CD4-positive, alpha-beta T cell (primary cell): ENCODE measurements at regions not wholly inside any gene's neighbourhood (a gene's known extent, or its start where the extent isn't known, plus 50 kb on each side); places are given as distances from the start of the nearest gene placed in this dataset.

Experiments used
- ATAC-seq: fragments of 200-7000 bp; cut with Tn5 transposase; one replicate; pipeline ENCODE4 v1.10.0; 2022; ENCODE audit warnings: mild to moderate bottlenecking; ENCODE audit not compliant: poor library complexity
- CTCF ChIA-PET: fragments of 350-600 bp; sonication (Branson Sonifier 250); formaldehyde crosslinking; loops from one replicate; lab custom pipeline; 2021; ENCODE audit warnings: antibody characterized with exemption, inconsistent platforms; lab: Charles Lee
- POLR2A ChIA-PET: fragments of 350-600 bp; sonication (Branson Sonifier 250); formaldehyde crosslinking; loops from one replicate; lab custom pipeline; 2021; ENCODE audit warnings: antibody characterized with exemption, inconsistent platforms; lab: Charles Lee
- DNase-seq, 14 experiments: peaks; one replicate each; pipeline ENCODE4 v3.0.0-alpha.2; 2013 to 2020; ENCODE audit warnings: mixed read lengths in 2 of 14
- H3K27ac ChIP-seq, 2 donors: one replicate each; pipeline versions ENCODE4 v1.5.1 to v1.7.0; 2013; ENCODE audit warnings: low read length in 2 of 2, low read depth in 1 of 2, mild to moderate bottlenecking in 1 of 2
- H3K27me3 ChIP-seq, 2 experiments: 1 replicate in 1 of 2; 2 replicates in 1 of 2; pipeline versions ENCODE4 v1.6.1 to v1.7.0; 2013; ENCODE audit warnings: low read length in 2 of 2, control low read depth in 1 of 2, mild to moderate bottlenecking in 1 of 2, moderate library complexity in 1 of 2; ENCODE audit not compliant: insufficient read depth in 2 of 2, control insufficient read depth in 1 of 2
- H3K36me3 ChIP-seq: one replicate; pipeline ENCODE4 v1.6.1; 2013; ENCODE audit warnings: low read length, control low read depth; ENCODE audit not compliant: insufficient read depth
- H3K4me1 ChIP-seq: one replicate; pipeline ENCODE4 v1.6.1; 2013; ENCODE audit warnings: low read length, control low read depth; ENCODE audit not compliant: insufficient read depth
- H3K4me3 ChIP-seq: one replicate; pipeline ENCODE4 v1.5.1; 2013; ENCODE audit warnings: mild to moderate bottlenecking, low read length, moderate library complexity
- H3K9me3 ChIP-seq, 2 experiments: 1 replicate in 1 of 2; 2 replicates in 1 of 2; pipeline versions ENCODE4 v1.6.1 to v1.7.0; 2013; ENCODE audit warnings: low read length in 2 of 2, mild to moderate bottlenecking in 2 of 2, control low read depth in 1 of 2, moderate library complexity in 1 of 2; ENCODE audit not compliant: control insufficient read depth in 1 of 2, insufficient read depth in 1 of 2
- H3K27ac Mint-ChIP-seq: one replicate; pipeline ENCODE4 v1.8.0; 2020; ENCODE audit warnings: mixed read lengths
- H3K27me3 Mint-ChIP-seq: one replicate; pipeline ENCODE4 v1.8.0; 2021; ENCODE audit warnings: mixed read lengths
- H3K36me3 Mint-ChIP-seq: one replicate; pipeline ENCODE4 v1.8.0; 2021; ENCODE audit warnings: low read depth, mixed read lengths
- H3K4me1 Mint-ChIP-seq: one replicate; pipeline ENCODE4 v1.8.0; 2021; ENCODE audit warnings: low read depth, mixed read lengths
- H3K4me3 Mint-ChIP-seq: one replicate; pipeline ENCODE4 v1.8.0; 2020; ENCODE audit warnings: mild to moderate bottlenecking, mixed read lengths
- H3K9me3 Mint-ChIP-seq: one replicate; pipeline ENCODE4 v1.8.0; 2020; ENCODE audit warnings: mixed read lengths
- intact Hi-C, 2 experiments: fragments of 100-400 bp; cut with DNase I in 1 of 2; cut with micrococcal nuclease in 1 of 2; formaldehyde crosslinking; loops; one replicate each; pipeline versions ENCODE4 v1.15.1 to v1.9.0; 2023 to 2025; cut with DNase I, micrococcal nuclease
- TF ChIP-seq, protein P1 (sequence below): fragments of 200-600 bp; IDR thresholded peaks from one replicate; pipeline ENCODE4 v1.8.0; 2022; ENCODE audit warnings: antibody characterized with exemption, mild to moderate bottlenecking

GRCh38 chr9:106207298-106207697 is 513.0 kb downstream of the TMEM38B start:
- H3K4me3 Mint-ChIP-seq: no peak overlapping the region
- DNase-seq (no peak), ATAC-seq (no peak)
- H3K4me3 ChIP-seq: no peak overlapping the region
- H3K27ac ChIP-seq: no peak overlapping the region
- H3K36me3 ChIP-seq: no peaks in the 10 kb centered on the region
- ChIA-PET POLR2A (no interaction called here), CTCF (no interaction called here)
- H3K4me1 Mint-ChIP-seq: no peaks in the 10 kb centered on the region
- H3K27ac Mint-ChIP-seq: no peak overlapping the region
- intact Hi-C loops: no loop called here
- TF ChIP-seq, protein P1, sequence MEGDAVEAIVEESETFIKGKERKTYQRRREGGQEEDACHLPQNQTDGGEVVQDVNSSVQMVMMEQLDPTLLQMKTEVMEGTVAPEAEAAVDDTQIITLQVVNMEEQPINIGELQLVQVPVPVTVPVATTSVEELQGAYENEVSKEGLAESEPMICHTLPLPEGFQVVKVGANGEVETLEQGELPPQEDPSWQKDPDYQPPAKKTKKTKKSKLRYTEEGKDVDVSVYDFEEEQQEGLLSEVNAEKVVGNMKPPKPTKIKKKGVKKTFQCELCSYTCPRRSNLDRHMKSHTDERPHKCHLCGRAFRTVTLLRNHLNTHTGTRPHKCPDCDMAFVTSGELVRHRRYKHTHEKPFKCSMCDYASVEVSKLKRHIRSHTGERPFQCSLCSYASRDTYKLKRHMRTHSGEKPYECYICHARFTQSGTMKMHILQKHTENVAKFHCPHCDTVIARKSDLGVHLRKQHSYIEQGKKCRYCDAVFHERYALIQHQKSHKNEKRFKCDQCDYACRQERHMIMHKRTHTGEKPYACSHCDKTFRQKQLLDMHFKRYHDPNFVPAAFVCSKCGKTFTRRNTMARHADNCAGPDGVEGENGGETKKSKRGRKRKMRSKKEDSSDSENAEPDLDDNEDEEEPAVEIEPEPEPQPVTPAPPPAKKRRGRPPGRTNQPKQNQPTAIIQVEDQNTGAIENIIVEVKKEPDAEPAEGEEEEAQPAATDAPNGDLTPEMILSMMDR: no peak
- H3K36me3 Mint-ChIP-seq: no peaks in the 10 kb centered on the region
- H3K27me3 Mint-ChIP-seq: no peaks in the 10 kb centered on the region
- H3K9me3 Mint-ChIP-seq: peaks cover 2% of the 10 kb centered on the region
- no peaks in the 10 kb centered on the region for H3K4me1 ChIP-seq
- no peaks in the 10 kb centered on the region for H3K27me3 ChIP-seq
- H3K9me3 ChIP-seq: peaks cover 0 to 23% of the 10 kb centered on the region in 2 experiments

GRCh38 chr9:106218427-106218826 is 524.1 kb downstream of the TMEM38B start:
- no peak overlapping the region for H3K27ac ChIP-seq
- POLR2A ChIA-PET: no interaction called here
- no peaks in the 10 kb centered on the region for H3K27me3 ChIP-seq
- Mint-ChIP-seq H3K9me3 (peaks cover 10% of the 10 kb centered on the region), H3K27ac (no peak overlapping the region), H3K27me3 (no peaks in the 10 kb centered on the region), H3K4me3 (no peak overlapping the region), H3K36me3 (no peaks in the 10 kb centered on the region), H3K4me1 (no peaks in the 10 kb centered on the region)
- no peaks in the 10 kb centered on the region for H3K36me3 ChIP-seq
- H3K4me1 ChIP-seq: no peaks in the 10 kb centered on the region
- CTCF ChIA-PET: no interaction called here
- no peak overlapping the region for H3K4me3 ChIP-seq
- no peak for ATAC-seq
- TF ChIP-seq, protein P1: no peak
- no peak for DNase-seq
- intact Hi-C loops: no loop called here
- H3K9me3 ChIP-seq: peaks cover 0 to 3% of the 10 kb centered on the region in 2 experiments

DNA sequence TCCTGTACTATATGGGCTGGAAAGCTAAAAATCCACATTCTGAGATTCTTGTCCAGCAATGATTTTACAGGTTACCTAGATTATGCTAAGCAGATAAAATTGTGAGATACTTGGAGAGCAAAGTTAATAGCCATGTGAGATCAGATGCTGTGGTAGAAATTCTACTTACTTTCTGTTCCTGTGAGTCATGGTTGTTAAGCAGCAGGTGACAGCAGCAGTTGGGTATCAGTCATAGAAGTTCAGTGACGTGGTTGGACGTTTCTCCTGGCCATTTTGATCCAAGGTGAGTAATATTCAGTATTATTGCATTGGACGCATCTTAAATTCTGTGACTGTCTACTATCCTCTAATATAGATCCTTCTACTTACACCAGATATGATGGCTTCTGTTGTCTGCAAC is 524.5 kb downstream of the TMEM38B start:
- intact Hi-C loops: no loop called here
- TF ChIP-seq, protein P1: no peak
- Histone ChIP-seq H3K4me3 (no peak overlapping the region), H3K4me1 (no peaks in the 10 kb centered on the region), H3K36me3 (no peaks in the 10 kb centered on the region), H3K27ac (no peak overlapping the region), H3K9me3 (peaks cover 0 to 3% of the 10 kb centered on the region in 2 experiments), H3K27me3 (no peaks in the 10 kb centered on the region)
- no peak overlapping the region for H3K27ac Mint-ChIP-seq
- no peak overlapping the region for H3K4me3 Mint-ChIP-seq
- ATAC-seq (no peak), DNase-seq (no peak)
- H3K27me3 Mint-ChIP-seq: no peaks in the 10 kb centered on the region
- ChIA-PET CTCF (no interaction called here), POLR2A (no interaction called here)
- no peaks in the 10 kb centered on the region for H3K4me1 Mint-ChIP-seq
- H3K9me3 Mint-ChIP-seq: peaks cover 10% of the 10 kb centered on the region
- no peaks in the 10 kb centered on the region for H3K36me3 Mint-ChIP-seq
